ENCODE measurements at regions not wholly inside any gene's neighbourhood (a gene's known extent, or its start where the extent isn't known, plus 50 kb on each side); places are given as distances from the start of the nearest gene placed in this dataset.

DNA sequence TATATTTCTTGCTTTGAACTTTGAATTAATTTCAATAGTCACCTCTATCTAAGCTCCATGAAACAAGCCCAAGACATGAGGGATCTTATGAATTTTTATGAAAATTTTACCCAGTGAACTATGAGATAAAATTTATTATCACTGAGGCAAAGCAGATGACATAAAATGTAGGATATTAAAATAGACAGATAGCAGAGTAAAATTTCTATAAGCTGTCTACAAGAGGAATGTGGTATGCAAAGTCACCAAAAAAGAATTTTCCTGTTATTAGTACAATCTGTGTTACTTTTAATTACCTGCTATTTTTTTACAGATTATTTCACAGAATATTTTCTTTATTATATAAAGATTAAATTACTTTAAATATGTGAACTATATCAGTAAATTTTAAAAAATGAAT, 2312.6 kb downstream of the PCDH9 start:
- no peak overlapping the region for H2BK5ac ChIP-seq (ENCODE audit: low read depth, low read length, poor library complexity, severe bottlenecking)
- no peak overlapping the region for H3K56ac ChIP-seq (ENCODE audit: extremely low read depth, insufficient read depth, low read length)
- intact Hi-C loops (cut with micrococcal nuclease) (no loop called here), dilution Hi-C loops (cut with HindIII; ENCODE audit: low sequenced_read_pairs, unreplicated experiment) (no loop called here), in situ Hi-C loops (cut with MboI; ENCODE audit: low sequenced_read_pairs) (no loop called here)
- no TSS peak for BruUV-seq (replicated peaks)
- H3K36me3 ChIP-seq (ENCODE audit: control insufficient read depth, insufficient read depth, low read length): no peaks in the 10 kb centered on the region
- H3K9me1 ChIP-seq (ENCODE audit: insufficient read depth, low read length): no peaks in the 10 kb centered on the region
- no peaks in the 10 kb centered on the region for H3K27me3 ChIP-seq (ENCODE audit: control insufficient read depth, insufficient read depth, low read length)
- H2AK5ac ChIP-seq (ENCODE audit: low read depth, low read length): no peak overlapping the region
- no peaks in the 10 kb centered on the region for H3K9me3 ChIP-seq (ENCODE audit: control insufficient read depth, insufficient read depth, low read length)
- no peak overlapping the region for H2BK120ac ChIP-seq (ENCODE audit: low read depth, low read length)
- H3K18ac ChIP-seq (ENCODE audit: low read depth, low read length): no peak overlapping the region
- no peak overlapping the region for H2AK9ac ChIP-seq (replicated peaks; ENCODE audit: low read depth, low read length, poor library complexity)
- H4K5ac ChIP-seq (ENCODE audit: low read depth, low read length): no peak overlapping the region
- H3K27ac ChIP-seq (ENCODE audit: insufficient read depth, low read length): no peak overlapping the region
- no peaks in the 10 kb centered on the region for H4K20me1 ChIP-seq (ENCODE audit: insufficient read depth, low read length)
- no peaks in the 10 kb centered on the region; the same call in 1 of the 2 replicates for H3K4me1 ChIP-seq (ENCODE audit: control insufficient read depth, insufficient read depth, low read length)
- no peak overlapping the region for H3K4me2 ChIP-seq (ENCODE audit: low read depth, low read length)
- H3K4ac ChIP-seq (ENCODE audit: low read depth, low read length): no peak overlapping the region
- DNase-seq (no peak), ATAC-seq (ENCODE audit: low read depth) (no peak)
- no peak for TF ChIP-seq MAFK (IDR thresholded peaks at IDR 0.05; ENCODE audit: low read depth, low read length)
- no peak for TF ChIP-seq POLR2A (IDR thresholded peaks at IDR 0.05; ENCODE audit: low read depth, low read length)
- TF ChIP-seq CEBPB (IDR thresholded peaks at IDR 0.05; ENCODE audit: low read depth, low read length): no peak
- no peak for TF ChIP-seq RAD21 (IDR thresholded peaks at IDR 0.05; ENCODE audit: low read length)
- no peak for TF ChIP-seq SMC3 (IDR thresholded peaks at IDR 0.05; ENCODE audit: low read depth, low read length)
- TF ChIP-seq BHLHE40 (IDR thresholded peaks at IDR 0.05; ENCODE audit: low read depth, low read length): no peak
- TF ChIP-seq MXI1 (IDR thresholded peaks at IDR 0.05; ENCODE audit: borderline replicate concordance, low read depth, low read length): no peak
- no peak for TF ChIP-seq RCOR1 (IDR thresholded peaks at IDR 0.05; ENCODE audit: insufficient replicate concordance, low read length)
- no peak for TF ChIP-seq FOS (IDR thresholded peaks at IDR 0.05; ENCODE audit: low read depth, low read length)
- TF ChIP-seq MAZ (IDR thresholded peaks at IDR 0.05; ENCODE audit: borderline replicate concordance, low read depth, low read length): no peak
- no peak overlapping the region for H2BK15ac ChIP-seq (ENCODE audit: low read depth, low read length)
- H3K4me3 ChIP-seq (ENCODE audit: insufficient read depth, low read depth, low read length): no peak overlapping the region
- no peak overlapping the region for H3K23ac ChIP-seq (ENCODE audit: low read depth, low read length)
- CTCF ChIA-PET: no interaction called here
- H2BK20ac ChIP-seq (ENCODE audit: low read depth, low read length): no peak overlapping the region
- H4K91ac ChIP-seq (ENCODE audit: insufficient read depth, low read depth, low read length): no peak overlapping the region
- H3K9ac ChIP-seq (ENCODE audit: low read depth, low read length): no peak overlapping the region
- H4K8ac ChIP-seq (ENCODE audit: low read depth in 2 of 2, low read length in 2 of 2): no peak overlapping the region
- H3K14ac ChIP-seq (replicated peaks; ENCODE audit: low read depth, low read length): no peak overlapping the region
- no peaks in the 10 kb centered on the region for H3K79me1 ChIP-seq (ENCODE audit: low read depth in 1 of 2, low read length in 2 of 2)
- H2AFZ ChIP-seq (replicated peaks; ENCODE audit: low read length, poor library complexity): no peak overlapping the region
- POLR2A ChIA-PET (ENCODE audit: unreplicated experiment): no interaction called here
